PFSK-1 (cell line): ENCODE measurements at regions not wholly inside any gene's neighbourhood (a gene's known extent, or its start where the extent isn't known, plus 50 kb on each side); places are given as distances from the start of the nearest gene placed in this dataset.

ENCODE experiments used
- POLR2AphosphoS5 ChIP-seq: IDR thresholded peaks from 2 replicates; pipeline ENCODE4 v1.6.1; 2012; ENCODE audit warnings: low read depth, mild to moderate bottlenecking, control low read depth, low read length, moderate library complexity
- REST ChIP-seq, 2 experiments: IDR thresholded peaks; 2 replicates each; pipeline versions ENCODE4 v1.6.1 to v1.8.0; 2011 to 2012; ENCODE audit warnings: low read depth in 2 of 2, low read length in 2 of 2, control low read depth in 1 of 2, inconsistent platforms in 1 of 2, mild to moderate bottlenecking in 1 of 2, moderate library complexity in 1 of 2; ENCODE audit not compliant: insufficient read depth in 1 of 2
- SIN3A ChIP-seq: IDR thresholded peaks from 2 replicates; pipeline ENCODE4 v1.6.1; 2012; ENCODE audit warnings: mild to moderate bottlenecking, low read length, moderate library complexity, borderline replicate concordance; ENCODE audit not compliant: insufficient read depth
- TAF1 ChIP-seq: IDR thresholded peaks from 2 replicates; pipeline ENCODE4 v1.6.1; 2012; ENCODE audit warnings: low read length, control low read depth, borderline replicate concordance; ENCODE audit not compliant: insufficient read depth

- TF ChIP-seq POLR2AphosphoS5 (no peak), SIN3A (no peak), TAF1 (no peak), REST (IDR thresholded peaks at IDR 0.05; ENCODE audit: insufficient read depth in 1 of 2, low read depth in 2 of 2, low read length in 2 of 2) (no peak)
Measured at GRCh38 chr3:34319881-34320280, 521.5 kb downstream of the PDCD6IP start.
